Esophagus muscularis mucosa (tissue), 3 donors: ENCODE measurements at regions not wholly inside any gene's neighbourhood (a gene's known extent, or its start where the extent isn't known, plus 50 kb on each side); places are given as distances from the start of the nearest gene placed in this dataset.

ENCODE experiments used
- CTCF ChIP-seq, 3 experiments: fragments of 200-600 bp in 2 of 3; fragments of 450-650 bp in 1 of 3; sonication (generic) in 2 of 3; IDR thresholded peaks; one replicate each; pipeline ENCODE4 v1.5.1; 2017 to 2019; ENCODE audit warnings: antibody characterized with exemption in 3 of 3, mild to moderate bottlenecking in 2 of 3, moderate library complexity in 1 of 3
- POLR2A ChIP-seq: fragments of 450-650 bp; IDR thresholded peaks from one replicate; pipeline ENCODE4 v1.6.1; 2017; ENCODE audit warnings: antibody characterized with exemption, moderate library complexity, mild to moderate bottlenecking, low read depth
- POLR2AphosphoS5 ChIP-seq, 2 donors: sonication (generic); formaldehyde crosslinking; IDR thresholded peaks; one replicate each; pipeline ENCODE4 v1.6.1; 2017; ENCODE audit warnings: antibody characterized with exemption in 2 of 2

GRCh38 chr12:98178126-98178525 is 337.3 kb upstream of the TMPO start:
- no peak for TF ChIP-seq CTCF (IDR thresholded peaks at IDR 0.05)
- no peak for TF ChIP-seq POLR2AphosphoS5 (IDR thresholded peaks at IDR 0.05)
- no peak for TF ChIP-seq POLR2A
